D341Med (cell line): ENCODE measurements at regions not wholly inside any gene's neighbourhood (a gene's known extent, or its start where the extent isn't known, plus 50 kb on each side); places are given as distances from the start of the nearest gene placed in this dataset.
A peak's percentile ranks its signal among the peaks of the same experiment; 100 is the strongest.

Experiments used
- DNase-seq: peaks from one replicate; pipeline ENCODE4 v3.0.0; 2012; ENCODE audit warnings: low spot score

DNA sequence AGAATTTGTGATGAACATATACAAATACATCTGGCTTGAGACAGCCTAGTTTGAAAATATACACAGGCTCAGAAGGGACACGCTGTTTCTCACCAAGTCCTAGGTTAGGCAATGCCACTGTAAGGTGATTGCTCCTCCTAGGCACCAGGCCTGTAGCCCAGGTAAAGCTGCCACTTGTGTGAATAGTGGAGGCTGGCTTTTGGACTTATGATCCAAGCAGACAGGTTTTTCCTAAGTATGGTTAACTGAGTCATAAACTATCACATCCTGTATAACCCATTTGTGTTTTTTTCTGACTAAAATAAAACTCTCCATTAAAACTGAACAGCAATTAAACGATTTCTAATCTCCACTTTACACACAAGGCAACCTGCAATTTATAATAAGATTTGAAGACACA, 81.0 kb downstream of the SEMA4F start:
- DNase-seq = no peak

DNA sequence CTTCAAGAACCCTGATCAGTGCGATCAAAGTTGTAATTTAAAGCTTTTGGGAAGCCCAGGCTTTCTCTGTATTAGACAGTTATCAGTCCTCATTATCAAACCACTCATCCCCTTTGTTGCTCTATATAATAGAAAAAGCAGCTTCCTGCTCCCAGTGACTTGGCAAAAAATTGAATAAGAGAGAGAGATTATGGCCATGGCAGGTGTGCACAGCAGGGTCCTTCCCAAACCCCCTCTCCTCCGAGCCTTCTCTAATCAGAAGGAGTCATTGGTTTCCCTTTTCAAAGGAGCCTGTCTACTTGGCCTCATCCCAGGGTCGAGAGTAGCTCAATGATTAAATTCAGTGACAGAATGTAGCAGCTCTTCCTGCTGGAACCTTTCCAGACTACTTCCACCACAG, 81.5 kb downstream of the SEMA4F start:
- DNase-seq = peak; percentile 45

DNA sequence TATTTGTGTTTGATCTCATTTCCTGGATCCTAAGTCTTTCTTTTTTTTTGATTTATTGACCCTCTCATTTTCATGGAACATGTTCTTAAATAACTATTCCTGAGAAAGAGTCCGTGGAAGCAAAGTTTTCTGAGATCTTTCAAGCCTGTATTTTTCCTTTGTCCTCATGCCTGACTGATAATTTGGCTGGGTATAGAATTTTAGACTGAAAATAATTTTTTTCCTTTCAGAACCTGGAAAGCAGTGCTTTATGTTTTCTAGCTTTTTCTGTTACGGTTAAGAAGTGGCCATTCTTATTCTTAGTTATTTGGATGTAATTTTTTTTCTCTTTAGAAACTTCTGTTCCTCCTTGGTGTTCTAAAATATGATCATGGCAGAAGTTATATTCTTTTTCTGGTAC, 82.5 kb downstream of the SEMA4F start:
- no peak for DNase-seq

DNA sequence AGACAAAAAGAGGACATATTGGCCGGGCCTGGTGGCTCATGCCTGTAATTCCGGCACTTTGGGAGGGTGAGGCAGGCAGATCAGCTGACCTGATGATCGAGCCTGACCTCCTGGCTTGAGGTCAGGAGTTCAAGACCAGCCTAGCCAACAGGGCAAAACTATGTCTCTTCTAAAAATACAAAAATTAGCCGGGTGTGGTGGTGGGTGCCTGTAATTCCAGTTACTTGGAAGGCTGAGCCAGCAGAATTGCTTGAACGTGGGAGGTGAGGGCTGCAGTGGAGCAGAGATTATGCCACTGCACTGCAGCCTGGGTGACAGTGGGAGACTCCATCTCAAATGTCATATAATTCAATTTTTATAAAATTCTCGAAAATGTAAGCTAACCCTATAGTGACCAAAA, 84.5 kb downstream of the SEMA4F start:
- no peak for DNase-seq

DNA sequence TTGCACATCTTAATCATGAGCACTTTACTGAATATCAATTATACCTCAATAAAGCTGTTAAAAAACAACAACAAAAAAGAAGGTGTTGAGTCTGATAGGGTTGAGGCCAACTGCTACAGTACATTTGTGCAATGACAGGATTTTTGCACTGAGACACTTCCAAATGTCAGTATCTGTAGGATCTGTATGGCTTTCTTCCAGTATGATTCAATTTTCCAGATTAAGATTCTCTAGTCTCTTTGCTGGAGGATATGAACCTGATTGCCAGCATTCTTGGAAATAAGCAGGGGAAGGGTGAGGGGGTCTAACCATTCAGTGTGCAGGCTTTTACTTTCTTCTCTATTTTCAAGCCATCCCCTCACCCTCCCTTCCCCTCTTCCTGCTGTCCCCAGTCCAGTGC, 85.1 kb downstream of the SEMA4F start:
- no peak for DNase-seq

DNA sequence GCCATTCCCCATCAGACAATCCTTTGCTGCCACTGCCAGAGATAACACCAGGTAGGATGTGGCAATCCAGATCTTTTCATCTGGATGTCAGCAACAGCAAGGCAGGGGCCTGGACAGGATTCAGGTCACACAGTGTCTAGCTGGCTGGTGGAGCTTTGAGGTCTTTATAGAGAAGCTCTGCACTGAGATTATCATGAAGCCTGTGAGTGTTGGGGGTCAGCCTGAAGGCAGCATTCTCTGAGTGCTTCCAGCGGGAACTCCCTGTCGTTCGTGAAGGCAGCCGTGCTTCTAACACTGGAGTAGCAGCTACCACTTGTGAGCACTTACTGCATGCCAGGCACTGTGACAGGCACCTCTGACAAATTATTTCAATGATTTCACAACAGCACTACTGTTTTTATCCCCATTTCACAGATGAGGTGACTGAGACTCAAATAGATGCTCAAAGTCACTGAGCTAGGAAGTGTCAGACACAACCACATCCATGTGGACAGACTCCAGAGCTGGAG, 85.7 kb downstream of the SEMA4F start:
- no peak for DNase-seq

DNA sequence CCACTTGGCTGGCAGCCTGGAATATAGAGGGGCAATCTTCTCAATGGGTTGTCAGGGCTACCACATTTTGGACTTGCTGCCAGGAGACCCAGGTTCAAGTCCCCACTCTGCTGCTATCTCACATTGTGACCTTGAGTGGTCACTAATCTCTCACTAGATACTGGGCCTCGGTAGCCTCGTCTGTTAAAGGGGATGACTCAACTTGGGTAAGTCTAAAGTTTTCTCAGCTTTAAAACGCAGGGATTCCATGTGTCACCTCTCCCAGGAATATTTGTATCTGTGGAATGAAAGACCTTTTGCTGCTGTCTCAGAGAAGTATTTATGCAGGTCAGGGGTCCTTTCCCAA, 86.3 kb downstream of the SEMA4F start:
- DNase-seq = no peak

DNA sequence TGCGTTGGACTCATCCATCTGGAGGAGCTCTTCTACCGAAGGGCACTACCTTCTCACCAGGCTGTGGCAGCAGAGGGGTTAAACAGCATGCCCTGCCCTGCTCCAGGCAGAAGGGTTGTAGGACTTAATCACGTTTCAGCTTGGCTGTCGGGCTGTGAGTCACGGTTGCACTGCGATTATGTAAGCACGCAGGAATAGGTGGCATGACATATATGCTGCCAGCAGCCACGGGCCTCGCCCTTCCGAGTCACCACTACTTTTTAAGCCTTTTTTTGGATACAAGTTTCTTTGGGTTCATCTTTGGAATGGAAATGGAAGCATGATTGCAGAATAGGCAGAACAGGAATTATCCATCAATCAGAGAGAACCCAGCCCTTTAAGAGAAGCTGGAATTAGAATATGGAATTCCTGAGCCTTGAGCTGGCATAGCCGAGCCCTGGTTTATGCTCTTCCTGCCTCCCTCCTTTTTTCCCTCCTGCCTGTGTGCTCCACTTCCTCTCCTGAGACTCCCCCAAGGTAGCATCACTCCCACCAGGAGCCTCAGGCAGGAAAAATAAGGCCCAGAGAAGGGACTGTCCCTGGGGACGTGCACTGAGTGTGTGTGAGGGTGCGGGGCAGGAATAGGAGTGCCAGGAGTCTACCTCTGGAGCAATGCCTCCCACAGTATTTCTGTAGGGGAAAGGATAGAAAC, 86.8 kb downstream of the SEMA4F start:
- DNase-seq = peak; percentile 46

DNA sequence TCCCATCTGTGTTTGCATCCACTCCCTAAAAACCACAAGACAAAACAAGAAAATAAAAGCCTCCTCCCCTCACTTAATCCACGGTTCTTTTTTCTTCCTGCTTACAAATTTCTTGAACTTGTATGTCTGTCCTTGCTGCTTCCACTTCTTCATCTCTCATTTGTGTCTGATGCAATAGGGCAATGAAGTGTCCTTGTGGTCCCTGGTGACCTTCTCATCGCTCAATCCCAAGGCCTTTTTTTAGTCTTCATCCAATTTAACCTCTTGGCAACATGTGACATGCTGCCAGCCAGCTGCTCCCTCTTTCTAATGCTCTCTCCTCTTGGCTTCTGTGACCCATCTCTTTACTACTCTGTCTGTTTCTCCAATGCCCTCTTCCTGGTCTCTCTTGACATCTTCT, 87.6 kb downstream of the SEMA4F start:
- no peak for DNase-seq

GRCh38 chr2:74742471-74742870, 88.4 kb downstream of the SEMA4F start:
- no peak for DNase-seq

- DNase-seq = no peak
These were observed 89.0 kb downstream of the SEMA4F start for GRCh38 chr2:74743039-74743438.

DNA sequence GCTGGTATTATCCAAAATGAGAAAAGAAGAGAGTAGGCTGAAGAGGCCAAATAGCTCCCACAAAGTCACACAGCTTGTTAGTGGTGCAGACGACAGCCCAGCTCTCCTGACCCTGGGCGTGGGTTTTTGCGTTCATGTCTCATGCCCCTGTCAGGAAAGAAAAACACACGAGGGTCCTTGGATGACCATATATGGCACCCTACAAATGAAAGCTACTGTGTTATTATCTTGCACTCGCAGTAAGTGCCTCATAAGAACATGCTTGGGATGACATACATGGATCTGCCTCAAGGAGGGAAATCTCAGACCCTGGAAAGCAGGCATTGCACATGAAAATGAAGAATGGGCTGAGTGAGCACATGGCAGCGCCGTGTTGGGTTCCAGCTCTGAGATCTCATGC, 89.7 kb downstream of the SEMA4F start:
- DNase-seq = no peak

DNA sequence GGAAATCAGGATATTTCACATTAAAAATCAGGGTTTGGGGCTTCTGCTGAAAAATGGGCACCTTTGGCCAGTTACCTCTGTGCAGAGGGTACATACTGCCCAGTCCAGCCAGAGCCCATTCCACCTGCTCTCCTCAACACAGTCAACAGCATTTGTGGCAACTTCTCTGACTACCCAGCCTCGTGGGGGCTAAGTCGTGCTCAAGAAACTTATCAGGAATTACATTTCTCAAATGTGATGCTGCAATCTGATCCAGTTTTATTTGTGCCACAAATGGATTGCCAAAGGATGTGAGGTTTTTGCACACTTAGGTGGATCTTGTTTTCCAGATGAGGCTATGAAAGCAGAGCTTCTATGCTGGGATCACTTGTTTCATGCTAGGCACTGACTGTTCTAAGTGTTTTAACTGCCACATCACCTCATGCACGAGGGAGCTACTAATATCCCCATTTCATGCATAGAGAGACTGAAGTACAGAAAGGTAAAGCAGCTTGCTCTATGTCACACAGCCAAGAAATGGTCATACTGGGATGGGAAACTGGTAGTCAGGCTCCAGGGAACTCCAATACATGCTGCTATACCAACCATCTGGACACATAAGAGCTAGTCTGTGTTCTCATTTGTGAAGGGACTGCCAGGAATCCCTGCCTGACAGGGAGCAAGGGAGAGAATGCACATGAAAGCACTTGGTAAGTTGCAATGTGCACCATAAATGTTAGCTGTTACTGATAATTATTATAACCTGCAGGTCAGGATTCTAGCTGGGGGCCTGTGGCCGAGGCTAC, 89.0 kb upstream of the HK2 start:
- DNase-seq = no peak

GRCh38 chr2:74745766-74746165, 88.2 kb upstream of the HK2 start:
- no peak for DNase-seq

GRCh38 chr2:74746480-74746879, 87.4 kb upstream of the HK2 start:
- DNase-seq = no peak

DNA sequence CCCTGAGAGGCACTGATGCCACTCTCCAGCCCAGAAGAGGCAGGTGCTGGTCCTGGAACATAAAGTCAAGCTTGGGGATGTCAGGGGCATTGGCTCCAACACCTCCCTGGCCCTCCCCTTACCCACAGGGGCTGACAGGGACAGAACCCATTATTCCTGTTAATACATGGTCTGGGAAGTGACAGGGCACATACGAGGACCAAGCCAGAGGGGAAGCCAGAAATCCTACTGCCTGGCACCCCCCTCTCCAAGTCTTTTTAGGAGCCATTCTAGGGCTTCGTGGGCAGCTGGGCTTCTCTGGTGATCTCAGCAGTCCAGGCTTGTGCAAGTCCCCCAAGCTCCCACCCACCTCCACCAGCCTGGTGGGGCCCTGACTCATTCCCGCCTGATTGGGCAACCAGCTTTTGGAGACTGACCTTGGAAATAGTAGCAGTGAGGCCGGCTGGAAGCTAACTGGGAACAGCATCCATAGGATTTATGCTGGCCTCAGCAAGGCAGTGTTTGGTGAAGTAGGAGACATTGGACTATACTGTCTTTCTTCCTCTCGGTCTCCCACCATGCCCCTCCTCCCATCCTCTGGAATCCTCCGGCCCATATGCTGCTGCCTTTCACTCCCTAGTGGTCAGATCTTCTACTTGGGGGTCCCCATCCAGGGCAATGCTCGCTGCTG, 86.4 kb upstream of the HK2 start:
- DNase-seq = no peak

DNA sequence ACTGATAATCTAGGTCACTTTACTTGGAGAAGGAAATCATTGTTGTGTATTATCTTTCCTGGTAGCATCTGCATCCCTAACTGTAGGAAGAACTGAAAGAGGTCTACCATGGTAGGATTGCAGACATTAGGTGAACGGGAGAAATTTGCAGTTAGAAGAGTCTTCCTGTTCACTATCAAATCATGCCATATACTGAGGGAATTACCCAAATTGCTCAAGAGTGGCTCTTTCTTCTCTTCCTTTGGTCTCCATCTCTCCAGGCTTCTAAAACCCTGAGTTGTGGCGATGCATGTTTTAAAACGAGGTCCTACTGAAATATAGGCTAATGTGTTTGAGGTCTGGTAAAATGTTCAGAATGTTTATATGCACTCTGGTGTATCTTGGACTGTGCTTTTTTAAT, 85.3 kb upstream of the HK2 start:
- DNase-seq = no peak

- no peak for DNase-seq
These were observed 84.5 kb upstream of the HK2 start for GRCh38 chr2:74749432-74749831.

DNA sequence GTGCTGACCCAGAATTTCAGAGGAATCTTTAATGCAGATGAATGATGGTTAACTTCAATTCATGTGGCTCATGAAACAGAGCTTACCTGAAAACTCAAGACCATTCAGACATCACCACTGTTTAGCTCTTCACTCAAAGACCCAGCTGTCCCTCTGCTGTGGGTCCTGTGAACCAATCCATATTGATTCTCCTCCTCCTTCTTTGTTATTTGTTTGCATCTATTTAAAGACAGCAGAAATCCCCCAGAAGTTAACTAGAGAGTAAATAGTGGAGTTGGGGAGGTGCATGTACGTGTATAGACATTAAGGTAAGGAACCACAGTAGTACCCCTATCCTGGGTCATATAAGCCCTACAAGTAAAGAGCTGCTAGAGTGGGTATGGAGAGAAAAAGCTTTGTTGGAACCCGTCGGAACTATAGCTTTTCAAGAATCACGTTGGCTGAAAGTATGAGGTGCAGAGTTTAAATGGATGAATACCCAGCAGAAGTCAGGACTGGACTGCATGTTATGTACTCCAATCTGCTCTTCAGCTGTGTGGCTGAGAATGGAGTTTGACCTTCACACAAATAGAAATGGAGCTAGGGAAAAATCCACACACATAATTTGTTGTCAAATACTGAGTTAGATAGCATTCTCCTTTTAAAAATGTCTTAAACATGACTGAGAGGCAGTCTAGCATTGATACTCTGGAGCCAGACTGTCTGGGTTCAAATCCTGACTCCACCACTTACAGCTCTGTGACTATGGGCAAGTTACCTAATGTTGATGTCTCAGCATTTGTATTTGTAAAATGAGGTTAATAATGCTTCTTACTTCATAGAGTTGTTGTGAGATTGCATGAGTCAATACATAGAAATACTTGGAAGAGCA, 81.7 kb upstream of the HK2 start:
- DNase-seq = no peak

- no peak for DNase-seq
These were observed 78.5 kb upstream of the HK2 start for GRCh38 chr2:74755386-74755785.

DNA sequence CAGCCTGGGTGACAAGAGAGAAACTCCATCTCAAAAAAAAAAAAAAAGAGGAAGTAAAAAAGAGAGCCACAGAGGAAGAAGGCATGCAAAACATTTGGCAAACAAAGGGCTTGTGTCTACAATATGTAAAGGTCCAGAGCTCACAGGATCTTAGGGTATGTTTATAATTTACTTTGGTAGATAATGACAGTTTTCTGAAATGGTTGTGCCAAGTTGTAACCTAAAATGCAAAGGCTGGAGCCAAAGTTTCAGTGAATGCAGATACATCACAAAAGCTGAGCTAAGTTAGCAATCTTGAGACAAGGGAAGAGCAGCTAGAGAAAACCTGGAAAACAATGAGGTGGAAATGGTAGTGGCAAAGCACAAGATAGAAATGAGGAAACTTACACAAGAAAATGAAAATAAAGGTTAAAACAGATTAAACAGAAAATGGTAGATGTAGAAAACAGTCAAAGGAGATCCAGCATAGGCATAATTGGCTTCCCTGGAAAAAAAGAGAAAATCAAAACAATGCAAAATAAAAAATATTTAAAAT, 77.5 kb upstream of the HK2 start:
- DNase-seq = no peak

- no peak for DNase-seq
These were observed 73.9 kb upstream of the HK2 start for GRCh38 chr2:74759986-74760385.
